GM23338 (cell line): ENCODE measurements at regions not wholly inside any gene's neighbourhood (a gene's known extent, or its start where the extent isn't known, plus 50 kb on each side); places are given as distances from the start of the nearest gene placed in this dataset.

Source experiments
- CTCF ChIP-seq, 2 experiments: fragments of 200-600 bp in 1 of 2; sonication (generic) in 1 of 2; conservative IDR thresholded peaks; 2 replicates each; pipeline versions ENCODE4 v1.5.1 to v1.6.1; 2016 to 2017; ENCODE audit warnings: antibody characterized with exemption in 2 of 2, low read depth in 2 of 2, mild to moderate bottlenecking in 2 of 2, moderate library complexity in 1 of 2
- EZH2 ChIP-seq: fragments of 200-600 bp; sonication (generic); IDR thresholded peaks from one replicate; pipeline ENCODE4 v1.8.0; 2017; ENCODE audit warnings: antibody characterized with exemption, mild to moderate bottlenecking, low read depth; ENCODE audit not compliant: unreplicated experiment

- no peak for TF ChIP-seq CTCF (conservative IDR thresholded peaks at IDR 0.05; ENCODE audit: low read depth in 2 of 2)
- no peak for TF ChIP-seq EZH2
These were observed 111.2 kb downstream of the SAMD9 start for GRCh38 chr7:93006480-93007095.
